ENCODE measurements at regions not wholly inside any gene's neighbourhood (a gene's known extent, or its start where the extent isn't known, plus 50 kb on each side); places are given as distances from the start of the nearest gene placed in this dataset.

GRCh38 chr2:33975498-33975897, 376.4 kb upstream of the FAM98A start:
- Histone ChIP-seq H3K9me3 (peaks cover 0 to 19% (median 0%) of the 10 kb centered on the region in 11 donors), H3K36me3 (no peaks in the 10 kb centered on the region), H3K4me1 (no peaks in the 10 kb centered on the region), H3K27ac (no peak overlapping the region), H3K4me3 (no peak overlapping the region), H3K27me3 (no peaks in the 10 kb centered on the region)
- no peak for ATAC-seq
- DNase-seq, result no peak
- TF ChIP-seq CTCF (IDR thresholded peaks at IDR 0.05), result no peak
- intact Hi-C loops (cut with DNase I), result no loop called here
- 74 to 96% methylated on average over 3 of the region's 3 CpGs for WGBS, 2 donors

- Histone ChIP-seq H3K27me3 (no peaks in the 10 kb centered on the region), H3K27ac (no peak overlapping the region), H3K36me3 (no peaks in the 10 kb centered on the region), H3K9me3 (no peaks in the 10 kb centered on the region), H3K4me1 (no peaks in the 10 kb centered on the region), H3K4me3 (no peak overlapping the region)
- no peak for ATAC-seq
- intact Hi-C loops (cut with DNase I), result no loop called here
- no peak for TF ChIP-seq CTCF (IDR thresholded peaks at IDR 0.05)
- no peak for DNase-seq
- WGBS, 2 donors, result 89 to 93% methylated on average over 4 of the region's 4 CpGs
Observed at GRCh38 chr2:33967103-33967502, 368.0 kb upstream of the FAM98A start.

- ATAC-seq, result no peak
- no peak for TF ChIP-seq CTCF (IDR thresholded peaks at IDR 0.05)
Observed at GRCh38 chr2:33958591-33958990, 359.5 kb upstream of the FAM98A start.

GRCh38 chr2:33949371-33949770, 350.3 kb upstream of the FAM98A start:
- Histone ChIP-seq H3K4me3 (no peak overlapping the region), H3K27ac (no peak overlapping the region), H3K27me3 (no peaks in the 10 kb centered on the region), H3K9me3 (peaks cover 0 to 3% (median 0%) of the 10 kb centered on the region in 11 donors), H3K4me1 (no peaks in the 10 kb centered on the region), H3K36me3 (no peaks in the 10 kb centered on the region)
- intact Hi-C loops (cut with DNase I), result no loop called here
- no peak for ATAC-seq
- no peak for TF ChIP-seq CTCF (IDR thresholded peaks at IDR 0.05)
- DNase-seq, result no peak

More at GRCh38 chr2:33958591-33958990, 359.5 kb upstream of the FAM98A start:
- 57 to 58% methylated on average over 5 of the region's 5 CpGs for WGBS, 2 donors
- intact Hi-C loops (cut with DNase I), result no loop called here
- H3K4me3 ChIP-seq, result no peak overlapping the region
- H3K9me3 ChIP-seq, result no peaks in the 10 kb centered on the region
- no peak for DNase-seq
- no peaks in the 10 kb centered on the region for H3K4me1 ChIP-seq
- H3K27ac ChIP-seq, result no peak overlapping the region
- no peaks in the 10 kb centered on the region for H3K36me3 ChIP-seq
- no peaks in the 10 kb centered on the region for H3K27me3 ChIP-seq

DNA sequence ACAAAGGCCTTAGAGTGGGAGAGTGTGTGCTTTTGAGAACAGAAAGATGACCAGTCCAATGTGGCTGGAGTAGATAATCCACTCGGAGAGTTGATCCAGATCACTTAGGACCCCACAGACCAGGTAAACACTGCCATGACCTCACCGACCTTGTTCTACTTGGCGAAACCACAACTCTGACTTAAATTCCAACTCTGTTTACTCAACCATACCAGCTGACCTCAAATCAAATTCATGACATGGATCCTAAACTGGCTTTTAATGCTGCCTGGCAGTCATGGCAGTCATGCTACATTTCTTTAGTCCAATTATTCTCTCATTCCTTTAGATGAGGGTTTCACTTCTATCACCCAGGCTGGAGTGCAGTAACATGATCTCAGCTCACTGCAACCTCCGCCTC, 347.1 kb upstream of the FAM98A start:
- no peak for ATAC-seq

More for the DNA sequence above, 347.1 kb upstream of the FAM98A start:
- no peaks in the 10 kb centered on the region for H3K36me3 ChIP-seq
- H3K27ac ChIP-seq, result no peak overlapping the region
- H3K4me1 ChIP-seq, result no peaks in the 10 kb centered on the region
- no peak overlapping the region for H3K4me3 ChIP-seq
- H3K9me3 ChIP-seq, result peaks cover 0 to 7% (median 0%) of the 10 kb centered on the region in 11 donors
- no peak for DNase-seq
- intact Hi-C loops (cut with DNase I), result no loop called here
- TF ChIP-seq CTCF (IDR thresholded peaks at IDR 0.05), result no peak
- 79 to 89% methylated on average over 4 of the region's 4 CpGs for WGBS, 2 donors
- no peaks in the 10 kb centered on the region for H3K27me3 ChIP-seq

Data from heart right ventricle (tissue), 16 donors.